ENCODE measurements at regions not wholly inside any gene's neighbourhood (a gene's known extent, or its start where the extent isn't known, plus 50 kb on each side); places are given as distances from the start of the nearest gene placed in this dataset.

DNA sequence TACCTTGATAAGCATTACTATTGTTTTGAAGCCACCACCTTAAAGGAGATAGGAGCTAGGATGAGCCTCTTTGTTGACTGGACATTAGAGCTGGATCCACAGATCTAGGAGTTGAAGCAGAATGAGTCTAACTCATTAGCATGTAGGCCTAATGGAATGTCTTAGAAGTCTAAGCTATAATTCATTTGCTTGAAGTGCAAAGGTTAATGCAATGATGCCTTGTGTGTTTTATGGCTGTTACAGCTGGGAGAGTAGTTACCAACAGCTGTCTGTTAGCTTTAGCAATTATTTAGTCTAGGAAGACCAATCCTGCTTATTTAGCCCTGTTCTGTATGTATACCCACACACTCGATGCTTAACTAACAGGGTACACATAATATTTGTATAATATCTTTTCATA lies 419.3 kb downstream of the TUSC7 start:
- DNase-seq (ENCODE audit: low spot score), result no peak
- TF ChIP-seq, protein P1, sequence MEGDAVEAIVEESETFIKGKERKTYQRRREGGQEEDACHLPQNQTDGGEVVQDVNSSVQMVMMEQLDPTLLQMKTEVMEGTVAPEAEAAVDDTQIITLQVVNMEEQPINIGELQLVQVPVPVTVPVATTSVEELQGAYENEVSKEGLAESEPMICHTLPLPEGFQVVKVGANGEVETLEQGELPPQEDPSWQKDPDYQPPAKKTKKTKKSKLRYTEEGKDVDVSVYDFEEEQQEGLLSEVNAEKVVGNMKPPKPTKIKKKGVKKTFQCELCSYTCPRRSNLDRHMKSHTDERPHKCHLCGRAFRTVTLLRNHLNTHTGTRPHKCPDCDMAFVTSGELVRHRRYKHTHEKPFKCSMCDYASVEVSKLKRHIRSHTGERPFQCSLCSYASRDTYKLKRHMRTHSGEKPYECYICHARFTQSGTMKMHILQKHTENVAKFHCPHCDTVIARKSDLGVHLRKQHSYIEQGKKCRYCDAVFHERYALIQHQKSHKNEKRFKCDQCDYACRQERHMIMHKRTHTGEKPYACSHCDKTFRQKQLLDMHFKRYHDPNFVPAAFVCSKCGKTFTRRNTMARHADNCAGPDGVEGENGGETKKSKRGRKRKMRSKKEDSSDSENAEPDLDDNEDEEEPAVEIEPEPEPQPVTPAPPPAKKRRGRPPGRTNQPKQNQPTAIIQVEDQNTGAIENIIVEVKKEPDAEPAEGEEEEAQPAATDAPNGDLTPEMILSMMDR (IDR thresholded peaks at IDR 0.05; ENCODE audit: extremely low read depth, missing control alignments), result no peak

DNA sequence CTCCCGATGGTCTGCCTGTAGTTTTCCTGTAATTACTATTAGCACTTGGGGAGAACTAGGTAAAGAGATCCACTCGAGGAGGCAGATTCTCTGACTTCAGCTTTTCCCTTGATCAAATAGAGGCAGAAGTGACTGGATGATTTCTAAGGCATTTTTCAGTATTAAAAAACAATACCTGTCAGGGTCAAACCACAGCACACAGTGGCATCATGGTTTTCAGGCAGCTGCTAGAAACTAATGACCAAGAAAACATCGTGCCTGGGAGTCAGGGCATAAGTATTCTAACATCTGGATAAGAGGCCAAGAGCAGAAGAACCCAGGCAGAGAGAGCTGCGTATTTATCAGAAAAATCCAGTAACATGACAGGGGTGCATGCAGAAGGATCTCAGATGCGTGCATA lies 419.9 kb downstream of the TUSC7 start:
- no peak for DNase-seq (ENCODE audit: low spot score)
- TF ChIP-seq, protein P1 (IDR thresholded peaks at IDR 0.05; ENCODE audit: extremely low read depth, missing control alignments), result no peak

DNA sequence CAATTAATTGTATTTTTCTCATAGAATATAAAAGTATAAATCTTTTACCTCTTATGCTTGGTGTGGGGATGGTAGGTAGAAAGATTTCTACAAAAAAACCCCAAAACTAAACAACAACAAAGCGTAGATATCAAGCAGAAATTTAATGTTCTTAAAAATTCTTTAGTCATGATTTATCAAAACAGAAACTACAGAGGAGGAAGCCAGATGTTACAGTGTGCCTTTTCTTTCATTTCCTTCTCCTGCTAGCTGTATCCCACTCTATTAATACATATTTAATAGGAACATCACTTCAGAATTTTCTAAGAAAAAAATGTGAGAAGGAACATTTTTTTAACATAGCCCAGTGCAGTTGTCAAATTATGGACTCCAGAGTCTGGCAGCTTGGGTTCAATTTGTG lies 420.6 kb downstream of the TUSC7 start:
- TF ChIP-seq, protein P1 (IDR thresholded peaks at IDR 0.05; ENCODE audit: extremely low read depth, missing control alignments), result no peak
- DNase-seq (ENCODE audit: low spot score), result no peak

DNA sequence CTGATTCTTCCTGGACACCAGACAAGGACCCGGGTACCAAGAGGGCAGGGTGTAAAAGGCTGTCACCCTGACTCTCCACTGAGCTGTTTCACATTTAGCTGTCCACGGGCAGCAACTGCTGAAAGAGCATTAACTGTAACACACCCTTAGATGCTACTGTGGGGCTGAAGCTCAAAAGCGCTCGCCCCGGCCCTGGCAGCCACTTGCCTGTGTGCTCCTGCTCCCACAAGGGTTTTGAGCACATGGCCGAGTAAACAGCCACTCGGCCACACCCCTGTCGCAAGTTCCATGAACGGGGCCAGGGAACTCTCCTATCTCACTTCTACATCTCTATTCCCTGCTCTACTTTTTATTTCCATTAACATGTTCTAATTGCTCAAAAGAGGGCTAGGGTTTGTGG lies 421.7 kb downstream of the TUSC7 start:
- TF ChIP-seq, protein P1 (IDR thresholded peaks at IDR 0.05; ENCODE audit: extremely low read depth, missing control alignments), result no peak
- no peak for DNase-seq (ENCODE audit: low spot score)

DNA sequence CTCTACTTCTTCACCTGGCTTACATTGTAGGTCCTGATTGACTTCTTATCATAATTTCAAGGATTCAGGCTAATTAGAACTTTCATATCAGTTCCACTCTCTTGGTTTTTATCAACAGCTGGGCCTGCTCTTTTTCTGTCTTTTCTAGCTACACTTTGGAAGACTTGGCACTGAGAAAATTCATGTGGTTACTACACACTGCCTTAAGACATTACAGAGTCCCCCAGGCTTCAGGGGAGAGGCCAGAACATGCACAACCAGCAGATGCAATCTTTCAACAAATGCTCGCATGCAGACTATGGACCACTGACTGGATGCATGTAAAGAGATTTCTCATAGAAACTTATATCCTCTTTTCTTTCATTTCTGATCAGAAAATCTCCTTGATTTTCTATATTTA lies 423.5 kb downstream of the TUSC7 start:
- TF ChIP-seq, protein P1 (IDR thresholded peaks at IDR 0.05; ENCODE audit: extremely low read depth, missing control alignments), result no peak
- no peak for DNase-seq (ENCODE audit: low spot score)

DNA sequence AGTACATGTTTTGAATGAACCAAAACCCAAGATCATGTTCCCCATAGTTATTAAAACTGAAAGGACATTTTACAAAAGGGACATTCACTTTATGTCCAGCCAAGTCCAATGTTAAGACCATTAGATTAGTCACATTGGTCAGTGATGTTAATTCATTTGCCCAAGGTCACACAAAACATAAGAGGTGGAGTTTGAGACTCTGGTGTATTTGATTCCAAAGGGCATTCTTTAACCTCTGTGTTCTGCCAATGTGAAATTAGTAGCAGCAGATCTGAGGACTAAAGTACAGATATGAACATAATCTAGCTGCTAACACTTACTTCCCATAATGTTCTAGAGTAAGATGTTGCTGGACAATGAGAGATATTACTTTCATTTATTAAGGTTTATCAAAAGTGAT lies 425.6 kb downstream of the TUSC7 start:
- TF ChIP-seq, protein P1 (IDR thresholded peaks at IDR 0.05; ENCODE audit: extremely low read depth, missing control alignments), result no peak
- no peak for DNase-seq (ENCODE audit: low spot score)

DNA sequence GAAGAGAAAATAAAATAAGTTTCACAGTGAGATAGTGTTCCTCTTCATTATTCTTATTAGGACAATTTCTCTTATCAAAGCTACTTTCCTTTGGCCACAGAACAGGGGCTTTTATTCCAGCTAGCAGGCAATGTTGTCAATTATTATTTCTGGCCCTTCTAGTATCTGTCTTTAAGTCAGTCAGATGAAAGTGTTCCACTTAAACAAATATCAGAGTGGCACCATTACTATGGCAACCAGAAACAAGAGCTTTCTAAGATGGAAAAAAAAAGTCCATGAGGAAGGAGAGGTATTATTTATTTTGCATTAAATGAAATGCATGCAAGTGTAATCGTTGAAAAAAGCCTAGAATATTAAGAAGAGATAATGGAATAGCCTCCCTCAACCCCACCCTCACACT lies 426.4 kb downstream of the TUSC7 start:
- TF ChIP-seq, protein P1 (IDR thresholded peaks at IDR 0.05; ENCODE audit: extremely low read depth, missing control alignments), result no peak
- no peak for DNase-seq (ENCODE audit: low spot score)

Data from GM20000 (cell line).